Suppressor macrophage treated with lipopolysaccharide for 4 hours (primary cell): ENCODE measurements at regions not wholly inside any gene's neighbourhood (a gene's known extent, or its start where the extent isn't known, plus 50 kb on each side); places are given as distances from the start of the nearest gene placed in this dataset.
"Not testable (repeated sequence)": the region's sequence is repeated elsewhere in the genome, so short reads cannot be mapped to it uniquely, and the experiment has no call there.

Source experiments
- DNase-seq: peaks from one replicate; pipeline ENCODE4 v3.0.0-alpha.2; 2020

GRCh38 chr2:77839102-77839501 lies 316.9 kb upstream of the LRRTM4 start:
- no peak for DNase-seq

GRCh38 chr2:77862120-77862519 lies 339.9 kb upstream of the LRRTM4 start:
- no peak for DNase-seq

GRCh38 chr2:77864426-77864825 lies 342.2 kb upstream of the LRRTM4 start:
- DNase-seq = no peak

GRCh38 chr2:77866661-77867060 lies 344.5 kb upstream of the LRRTM4 start:
- DNase-seq = no peak

GRCh38 chr2:77867146-77867545 lies 345.0 kb upstream of the LRRTM4 start:
- no peak for DNase-seq

- no peak for DNase-seq
Observed at GRCh38 chr2:77873506-77873905, 351.3 kb upstream of the LRRTM4 start.

- not testable (repeated sequence) for DNase-seq
Observed at GRCh38 chr2:77900211-77900610, 378.0 kb upstream of the LRRTM4 start.

GRCh38 chr2:77910136-77910535 lies 388.0 kb upstream of the LRRTM4 start:
- DNase-seq = no peak

- DNase-seq = no peak
Observed at GRCh38 chr2:77920838-77921366, 398.7 kb upstream of the LRRTM4 start.

- no peak for DNase-seq
Observed at GRCh38 chr2:77922567-77922966, 400.4 kb upstream of the LRRTM4 start.

- DNase-seq = no peak
Observed at GRCh38 chr2:77937366-77937765, 415.2 kb upstream of the LRRTM4 start.

GRCh38 chr2:77938462-77938861 lies 416.3 kb upstream of the LRRTM4 start:
- DNase-seq = no peak

- no peak for DNase-seq
Observed at GRCh38 chr2:77939370-77939769, 417.2 kb upstream of the LRRTM4 start.

- DNase-seq = no peak
Observed at GRCh38 chr2:77939801-77940200, 417.6 kb upstream of the LRRTM4 start.

- no peak for DNase-seq
Observed at GRCh38 chr2:77954931-77955330, 432.8 kb upstream of the LRRTM4 start.

GRCh38 chr2:77962943-77963342 lies 440.8 kb upstream of the LRRTM4 start:
- DNase-seq = no peak

GRCh38 chr2:77977471-77978063 lies 455.4 kb upstream of the LRRTM4 start:
- DNase-seq = no peak

- DNase-seq = no peak
Observed at GRCh38 chr2:77995161-77995560, 473.0 kb upstream of the LRRTM4 start.

GRCh38 chr2:77999376-77999775 lies 477.2 kb upstream of the LRRTM4 start:
- no peak for DNase-seq

- DNase-seq = no peak
Observed at GRCh38 chr2:78009289-78009688, 487.1 kb upstream of the LRRTM4 start.

GRCh38 chr2:78011251-78011650 lies 489.1 kb upstream of the LRRTM4 start:
- DNase-seq = no peak

- DNase-seq = no peak
Observed at GRCh38 chr2:78020491-78020890, 498.3 kb upstream of the LRRTM4 start.

- DNase-seq = no peak
Observed at GRCh38 chr2:78023356-78023755, 501.2 kb upstream of the LRRTM4 start.

- DNase-seq = no peak
Observed at GRCh38 chr2:78024996-78025395, 502.8 kb upstream of the LRRTM4 start.

- DNase-seq = no peak
Observed at GRCh38 chr2:78029392-78029995, 507.3 kb upstream of the LRRTM4 start.
